CD4-positive, alpha-beta T cell treated with Interleukin-17A for 4 hours (primary cell): ENCODE measurements at regions not wholly inside any gene's neighbourhood (a gene's known extent, or its start where the extent isn't known, plus 50 kb on each side); places are given as distances from the start of the nearest gene placed in this dataset.

Experiments used
- DNase-seq: peaks from one replicate; pipeline ENCODE4 v3.0.0-alpha.2; 2020; ENCODE audit warnings: mixed read lengths

DNA sequence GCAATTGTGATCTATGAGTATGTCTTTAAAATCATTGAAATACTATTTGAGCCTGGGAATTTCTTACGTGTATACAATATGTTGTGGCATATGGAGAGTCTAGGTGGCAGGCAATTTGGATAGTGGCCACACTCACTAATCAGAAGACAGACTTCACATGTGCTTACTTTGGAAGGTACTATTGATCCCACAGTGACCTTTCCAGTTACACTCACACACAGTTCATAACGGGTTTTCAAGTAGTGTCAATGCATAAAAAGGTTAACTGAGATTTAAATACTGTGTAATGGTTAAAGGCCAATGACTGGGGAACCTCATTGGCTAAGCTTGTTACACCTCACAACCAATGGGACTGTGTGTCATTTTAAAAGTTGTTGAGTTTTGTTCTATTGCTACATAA, 783.2 kb downstream of the RPA4 start:
- DNase-seq = no peak

DNA sequence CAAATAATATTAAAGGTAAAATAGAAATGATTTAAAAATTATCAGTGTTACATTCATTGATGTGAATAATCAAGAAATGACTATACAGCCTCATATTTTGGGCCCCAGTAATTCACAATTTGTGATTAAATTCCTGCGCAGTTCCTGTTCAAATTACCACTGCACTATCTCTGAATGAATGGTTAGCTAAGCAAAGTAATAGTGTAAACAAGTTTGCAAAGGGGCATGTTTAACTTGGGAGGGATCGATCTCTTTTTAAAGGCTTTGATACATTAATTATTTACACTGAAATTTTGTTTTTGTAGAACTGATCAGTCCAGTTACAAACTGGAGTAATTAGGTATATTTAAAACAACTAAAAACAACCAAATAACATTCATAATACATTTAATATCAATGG, 784.4 kb downstream of the RPA4 start:
- DNase-seq = no peak

- DNase-seq = no peak
These were observed 788.4 kb downstream of the RPA4 start for GRCh38 chrX:97672138-97672537.

- DNase-seq = no peak
These were observed 788.9 kb downstream of the RPA4 start for GRCh38 chrX:97672608-97673007.

DNA sequence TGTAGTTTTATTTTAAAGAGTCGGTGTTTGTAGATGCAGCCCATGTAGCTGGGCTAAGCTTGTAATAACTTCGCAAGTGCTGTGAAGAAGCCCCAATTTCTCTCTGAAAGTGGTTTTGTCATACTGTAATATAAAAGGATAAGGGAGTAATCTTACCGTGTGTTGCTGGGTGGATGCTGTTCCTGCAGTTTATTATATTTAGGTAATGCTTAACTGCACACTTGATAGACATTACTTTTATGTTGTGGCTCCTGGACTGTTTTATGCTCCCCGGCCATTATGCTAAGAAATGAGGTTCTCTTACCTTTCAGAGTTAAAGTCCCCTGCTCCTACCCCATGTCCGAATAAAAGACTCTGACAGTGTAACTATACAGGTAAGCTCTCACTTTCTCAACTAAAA, 789.4 kb downstream of the RPA4 start:
- DNase-seq = no peak

DNA sequence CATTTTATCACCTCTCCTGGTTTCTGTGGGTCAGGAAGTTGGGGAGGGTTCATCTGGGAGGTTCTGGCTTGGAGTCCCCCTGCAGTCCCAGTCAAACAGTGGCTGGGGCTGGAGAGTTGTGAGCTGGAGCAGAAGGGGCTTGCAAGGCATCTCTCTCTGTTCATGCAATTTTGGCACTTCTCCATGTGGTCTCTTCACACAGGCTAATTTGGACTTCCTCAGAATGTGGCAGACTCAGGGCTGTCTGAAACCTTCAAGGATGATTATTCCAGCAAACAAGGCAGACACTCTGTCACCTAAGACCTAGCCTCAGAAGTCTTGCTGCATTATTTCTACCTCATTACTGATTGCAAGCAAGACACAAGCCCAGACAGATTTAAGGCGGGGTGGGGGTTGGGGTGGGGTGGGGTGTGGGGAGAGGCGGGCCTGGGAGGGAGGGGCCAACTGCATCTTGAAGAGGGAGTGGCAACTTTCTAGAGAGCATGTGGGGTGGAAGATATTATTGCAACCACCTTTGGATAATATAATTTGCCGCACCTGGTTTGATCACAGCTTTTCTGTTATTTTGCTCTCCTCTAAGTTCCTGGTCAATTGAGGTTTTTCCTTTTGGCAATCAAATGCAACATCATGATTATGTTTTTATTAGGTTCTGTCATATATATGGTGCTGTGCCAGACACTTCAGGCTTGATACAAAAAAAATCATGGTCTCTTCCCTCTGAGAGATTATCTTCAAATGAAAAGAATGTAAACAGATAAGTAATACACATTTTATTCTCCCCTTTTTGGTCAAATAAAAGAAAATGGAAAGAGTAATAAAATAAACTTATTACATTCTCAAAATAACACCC, 799.5 kb downstream of the RPA4 start:
- DNase-seq = no peak

DNA sequence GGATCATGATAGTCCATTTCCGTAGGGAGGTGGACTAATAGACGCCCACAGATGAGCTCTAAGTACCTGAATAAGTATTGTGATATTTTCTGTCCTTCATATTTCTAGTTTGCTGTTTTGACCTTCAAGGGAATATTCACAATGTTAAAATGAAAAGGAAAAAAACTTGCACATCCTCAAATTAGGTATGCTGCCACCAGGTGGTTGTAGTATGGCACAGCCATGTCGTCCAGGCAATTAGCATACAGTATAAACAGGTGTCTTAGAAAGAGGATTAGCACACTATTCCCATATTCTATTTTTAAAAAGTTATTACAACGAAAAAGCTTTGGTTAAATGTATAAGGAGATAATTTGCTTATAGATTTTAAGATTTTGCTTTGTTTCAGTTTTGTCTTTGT, 802.0 kb downstream of the RPA4 start:
- no peak for DNase-seq

GRCh38 chrX:97691901-97692455, 808.3 kb downstream of the RPA4 start:
- no peak for DNase-seq

DNA sequence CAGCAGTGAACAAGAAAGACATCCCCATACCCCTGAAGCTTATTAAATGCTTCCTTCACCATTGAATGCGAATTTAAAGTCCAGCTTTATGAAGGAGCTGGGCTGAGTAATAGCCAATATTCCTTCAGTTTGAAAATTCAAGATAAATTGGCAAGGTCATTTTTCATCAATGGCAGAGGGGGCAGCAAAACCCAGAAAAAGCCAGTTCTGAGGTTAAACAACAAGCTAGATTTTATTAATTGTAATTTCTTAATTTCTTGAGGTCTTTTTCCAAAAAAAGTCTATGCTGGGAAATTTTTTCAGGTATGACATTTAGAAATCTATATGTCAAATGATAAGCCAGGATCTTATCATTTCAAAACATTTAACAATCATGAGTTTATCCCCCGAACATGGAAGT, 808.9 kb downstream of the RPA4 start:
- DNase-seq = no peak

DNA sequence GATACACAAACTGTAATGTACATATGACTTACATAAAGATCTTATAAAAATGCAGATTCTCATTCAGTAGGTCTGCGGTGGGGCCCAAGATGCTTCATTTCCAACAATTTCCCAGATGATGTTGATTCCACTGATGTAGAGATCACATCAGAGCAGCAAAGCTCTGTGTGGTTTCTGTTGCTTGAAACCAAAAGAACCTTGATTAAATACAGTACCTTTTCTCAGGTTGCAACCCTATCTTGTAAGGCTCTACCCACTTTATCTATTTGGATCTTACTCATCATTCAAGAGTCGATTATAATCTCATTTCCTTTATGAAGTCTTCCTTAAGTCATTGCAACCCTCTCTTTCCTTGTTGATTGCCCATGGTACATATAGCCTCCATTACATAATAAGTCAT, 816.8 kb downstream of the RPA4 start:
- DNase-seq = no peak

- no peak for DNase-seq
These were observed 820.8 kb downstream of the RPA4 start for GRCh38 chrX:97704474-97704873.

GRCh38 chrX:97704881-97705280, 821.2 kb downstream of the RPA4 start:
- no peak for DNase-seq

- DNase-seq = no peak
These were observed 822.2 kb downstream of the RPA4 start for GRCh38 chrX:97705936-97706335.

DNA sequence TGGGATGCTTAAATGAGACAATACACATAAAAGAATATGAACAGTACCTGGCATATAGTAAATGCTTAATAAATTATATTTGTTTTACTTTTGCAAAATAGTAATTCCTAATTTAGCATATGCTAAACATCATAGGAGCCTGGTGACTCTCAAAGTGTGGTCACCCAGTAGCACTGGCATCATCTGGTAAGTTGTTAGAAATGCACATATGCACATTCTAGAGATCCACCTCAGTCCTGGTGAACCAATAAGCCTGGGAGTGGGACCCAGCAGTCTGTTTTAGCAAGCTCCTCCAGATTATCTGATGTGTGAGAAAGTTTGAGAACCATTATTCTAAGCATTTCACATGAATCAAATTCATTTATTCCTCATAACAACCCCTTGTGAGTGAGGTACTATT, 830.4 kb downstream of the RPA4 start:
- DNase-seq = no peak

GRCh38 chrX:97728215-97728614, 844.5 kb downstream of the RPA4 start:
- no peak for DNase-seq

DNA sequence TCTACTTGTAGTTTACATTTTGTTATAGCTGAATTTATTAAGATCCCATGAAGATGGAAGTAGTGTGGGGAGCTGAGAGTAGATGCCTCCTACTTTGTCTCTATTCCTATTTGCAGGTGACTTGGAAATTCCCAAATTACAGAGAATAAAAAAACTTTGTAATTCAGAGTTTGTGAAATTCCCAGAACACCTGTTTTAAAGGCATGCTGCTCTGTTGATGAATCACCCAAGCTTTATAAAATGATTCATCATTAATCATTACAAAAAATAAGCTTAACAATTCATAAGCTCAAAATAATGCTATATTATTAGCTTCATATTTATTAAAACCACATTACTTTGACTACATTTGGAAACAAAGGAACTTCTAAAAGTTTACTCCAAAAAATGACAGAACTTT, 856.3 kb downstream of the RPA4 start:
- DNase-seq = no peak

DNA sequence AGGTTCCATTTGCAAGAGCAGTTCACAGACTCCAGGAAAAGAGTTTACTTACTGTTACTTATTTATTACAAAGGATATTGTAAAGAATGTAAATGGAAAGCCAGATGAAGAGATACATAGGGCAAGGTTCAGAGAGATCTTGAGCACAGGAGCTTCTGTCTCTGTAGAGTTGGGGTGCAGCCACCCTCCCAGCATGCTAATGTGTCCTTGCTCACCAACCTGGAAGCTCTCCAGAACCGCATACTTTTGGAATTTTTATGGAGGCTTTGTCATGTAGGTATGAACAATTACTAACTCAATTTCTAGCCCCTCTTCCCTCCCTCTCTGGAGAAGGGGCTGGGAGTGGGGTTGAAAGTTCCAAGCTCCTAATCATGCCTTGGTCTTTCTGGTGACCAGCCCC, 857.2 kb downstream of the RPA4 start:
- no peak for DNase-seq

DNA sequence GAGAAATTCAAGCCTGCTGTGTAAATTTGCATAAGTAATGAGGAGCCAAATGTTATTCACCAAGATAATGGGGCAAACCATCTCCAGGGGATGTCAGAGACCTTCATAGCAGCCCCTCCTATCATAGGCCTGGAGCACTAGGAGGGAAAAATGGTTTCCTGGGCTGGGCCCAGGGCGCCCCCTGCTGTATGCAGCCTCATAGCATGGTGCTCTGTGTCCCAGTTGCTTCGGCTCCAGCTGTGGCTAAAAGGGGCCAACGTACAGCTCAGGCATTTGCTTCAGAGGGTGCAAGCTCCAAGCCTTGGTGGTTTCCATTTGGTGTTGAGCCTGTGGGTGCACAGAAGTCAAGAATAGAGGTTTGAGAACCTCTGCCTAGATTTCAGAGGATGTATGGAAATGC, 859.3 kb downstream of the RPA4 start:
- peak; percentile 5 for DNase-seq

GRCh38 chrX:97747346-97747745, 863.6 kb downstream of the RPA4 start:
- no peak for DNase-seq

DNA sequence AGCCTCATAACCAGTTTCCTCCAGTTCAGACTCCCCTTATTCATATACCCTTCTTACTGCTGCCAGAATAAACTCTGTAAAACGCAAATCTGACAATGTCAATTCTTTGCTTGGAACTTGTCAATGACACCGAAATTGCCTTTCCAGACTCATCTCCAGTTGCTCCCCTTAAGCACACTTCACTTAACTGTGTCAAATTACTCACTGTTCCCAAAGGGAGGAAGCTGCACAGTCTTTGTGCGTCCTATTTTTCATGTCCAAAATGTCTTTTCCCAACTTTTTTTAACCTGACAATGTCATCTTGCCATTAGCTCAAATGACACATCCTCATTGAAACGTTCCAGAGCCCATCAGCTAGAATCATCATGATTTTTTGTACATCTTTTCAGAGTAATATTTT, 867.3 kb downstream of the RPA4 start:
- DNase-seq = no peak

DNA sequence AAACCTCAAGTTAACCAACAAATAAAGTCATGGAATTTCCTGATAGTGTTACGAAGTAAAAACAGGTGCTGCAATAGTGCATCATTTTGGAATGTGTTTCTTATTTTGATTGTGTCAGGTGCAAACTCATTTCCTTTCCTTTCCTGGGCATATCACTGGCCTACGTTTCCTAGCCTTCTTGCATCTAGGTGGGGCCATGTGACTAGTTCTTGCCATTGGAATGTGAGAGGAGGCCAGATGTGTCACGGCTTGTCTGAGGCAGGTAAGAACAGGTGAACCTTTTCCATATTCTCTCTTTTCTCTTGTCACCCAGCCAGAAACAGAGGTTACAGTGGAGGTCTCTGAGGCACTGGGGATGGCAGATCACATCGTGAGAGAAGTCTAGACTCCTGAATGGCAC, 868.0 kb downstream of the RPA4 start:
- DNase-seq = no peak

DNA sequence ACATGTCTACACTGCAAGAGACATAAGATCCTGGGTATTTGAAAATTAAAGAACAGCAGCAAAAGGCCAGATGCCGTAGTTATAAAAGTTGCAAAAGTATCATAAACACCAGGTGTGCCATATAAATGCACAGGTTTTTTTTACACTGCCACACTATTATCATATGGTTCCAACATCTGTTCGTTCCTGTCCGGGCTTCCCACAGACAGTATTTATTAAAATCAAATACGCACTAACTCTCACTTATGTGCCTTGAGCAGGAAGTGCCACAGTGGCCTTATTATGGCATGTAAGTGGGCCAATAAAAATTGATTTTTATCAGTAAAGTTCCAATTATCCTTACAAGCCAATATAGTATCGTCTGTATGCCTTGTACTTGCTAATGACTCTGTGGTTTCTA, 873.2 kb downstream of the RPA4 start:
- DNase-seq = no peak

DNA sequence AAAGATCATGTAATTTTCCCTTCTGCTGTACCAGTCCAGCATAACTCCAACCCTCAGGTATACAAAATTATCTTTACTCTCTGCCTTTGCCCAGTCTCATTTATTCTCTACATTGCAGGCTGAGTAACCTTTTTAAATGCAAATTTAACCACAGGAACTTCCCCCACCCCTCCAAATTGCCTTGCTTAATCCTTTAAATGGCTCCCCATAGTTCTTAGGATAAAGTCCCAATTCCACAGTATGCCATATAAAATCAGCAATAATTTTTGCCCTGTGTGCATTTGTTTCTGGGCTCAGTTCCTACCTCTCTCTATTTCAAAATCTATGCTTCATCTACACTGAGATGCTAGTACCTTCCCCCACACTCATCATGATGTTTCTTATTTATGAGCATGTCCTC, 879.7 kb downstream of the RPA4 start:
- no peak for DNase-seq

DNA sequence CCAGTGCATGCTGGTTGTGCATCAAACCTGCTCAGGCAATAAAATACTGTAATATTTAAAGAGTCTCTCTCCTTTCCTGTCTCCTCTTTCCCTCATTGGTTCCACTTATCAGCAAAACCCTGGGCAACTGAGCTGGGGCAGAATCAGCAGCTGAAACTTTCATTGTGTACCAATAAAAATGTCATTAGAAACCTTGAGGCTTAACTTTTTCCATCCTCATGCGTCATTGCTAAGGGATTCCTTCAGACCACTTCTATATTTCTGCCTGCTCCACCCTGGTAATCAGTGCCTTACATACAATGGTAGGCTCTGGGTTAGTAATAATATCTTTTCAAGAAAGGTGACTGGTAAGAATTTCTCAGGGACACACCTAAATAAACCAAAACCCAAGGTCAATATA, 880.3 kb downstream of the RPA4 start:
- DNase-seq = no peak

DNA sequence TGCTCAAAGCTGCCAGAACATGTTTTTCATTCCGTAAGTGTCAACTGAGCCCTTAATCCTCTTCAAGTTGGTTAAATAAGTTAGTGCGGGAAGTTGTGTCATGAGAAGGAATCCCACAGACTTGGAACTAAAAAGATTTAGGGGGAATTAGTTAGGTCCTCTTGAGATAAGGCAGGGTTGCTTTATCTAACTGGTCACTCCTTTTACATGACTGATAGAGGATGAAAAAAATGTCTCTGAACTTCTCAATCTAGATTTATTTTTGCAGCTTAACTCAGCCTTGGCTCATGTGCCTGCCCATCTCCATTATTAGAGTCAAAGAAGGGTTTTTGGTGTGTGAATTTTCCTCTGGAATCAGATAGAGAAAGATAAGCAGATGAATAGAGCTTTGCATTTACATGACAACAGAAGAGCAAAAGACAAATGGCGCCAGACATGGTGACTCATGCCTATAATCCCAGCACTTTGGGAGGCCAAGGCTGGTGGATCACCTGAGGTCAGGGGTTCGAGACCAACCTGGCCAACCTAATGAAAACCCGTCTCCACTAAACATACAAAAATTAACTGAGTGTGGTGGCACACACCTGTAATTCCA, 882.9 kb downstream of the RPA4 start:
- DNase-seq = no peak
